ENCODE measurements at regions not wholly inside any gene's neighbourhood (a gene's known extent, or its start where the extent isn't known, plus 50 kb on each side); places are given as distances from the start of the nearest gene placed in this dataset.

- Histone ChIP-seq H3K27me3 (no peaks in the 10 kb centered on the region), H3K27ac (no peak overlapping the region), H3K4me1 (no peaks in the 10 kb centered on the region), H3K36me3 (no peaks in the 10 kb centered on the region), H3K9me3 (no peaks in the 10 kb centered on the region), H3K4me3 (no peak overlapping the region), H3K9ac (ENCODE audit: low read depth in 2 of 2, low read length in 2 of 2) (no peak overlapping the region)
- intact Hi-C loops (cut with DNase I), result no loop called here
- no peak for DNase-seq
- no peak for TF ChIP-seq CTCF (IDR thresholded peaks at IDR 0.05)
Measured at GRCh38 chr6:22748681-22749080, 179.3 kb downstream of the HDGFL1 start.

GRCh38 chr6:22749696-22750095 lies 180.3 kb downstream of the HDGFL1 start:
- DNase-seq, result no peak
- no peak for TF ChIP-seq CTCF (IDR thresholded peaks at IDR 0.05)
- Histone ChIP-seq H3K36me3 (no peaks in the 10 kb centered on the region), H3K27ac (no peak overlapping the region), H3K9me3 (no peaks in the 10 kb centered on the region), H3K4me3 (no peak overlapping the region), H3K4me1 (no peaks in the 10 kb centered on the region), H3K27me3 (no peaks in the 10 kb centered on the region), H3K9ac (ENCODE audit: low read depth in 2 of 2, low read length in 2 of 2) (no peak overlapping the region)
- intact Hi-C loops (cut with DNase I), result no loop called here

GRCh38 chr6:22751223-22751622 lies 181.9 kb downstream of the HDGFL1 start:
- H3K9me3 ChIP-seq, result no peaks in the 10 kb centered on the region
- no peak overlapping the region for H3K27ac ChIP-seq
- no peaks in the 10 kb centered on the region for H3K27me3 ChIP-seq
- H3K4me1 ChIP-seq, result no peaks in the 10 kb centered on the region
- no peaks in the 10 kb centered on the region for H3K36me3 ChIP-seq
- no peak for TF ChIP-seq CTCF (IDR thresholded peaks at IDR 0.05)
- intact Hi-C loops (cut with DNase I), result no loop called here
- no peak overlapping the region for H3K9ac ChIP-seq (ENCODE audit: low read depth in 2 of 2, low read length in 2 of 2)
- DNase-seq, result no peak
- H3K4me3 ChIP-seq, result no peak overlapping the region

GRCh38 chr6:22752522-22752921 lies 183.2 kb downstream of the HDGFL1 start:
- H3K27ac ChIP-seq, result no peak overlapping the region
- intact Hi-C loops (cut with DNase I), result no loop called here

GRCh38 chr6:22754061-22754460 lies 184.7 kb downstream of the HDGFL1 start:
- H3K9me3 ChIP-seq, result no peaks in the 10 kb centered on the region
- H3K27me3 ChIP-seq, result no peaks in the 10 kb centered on the region
- intact Hi-C loops (cut with DNase I), result no loop called here
- no peak for DNase-seq
- no peak overlapping the region for H3K4me3 ChIP-seq
- H3K36me3 ChIP-seq, result no peaks in the 10 kb centered on the region
- TF ChIP-seq CTCF (IDR thresholded peaks at IDR 0.05), result no peak
- no peak overlapping the region for H3K9ac ChIP-seq (ENCODE audit: low read depth in 2 of 2, low read length in 2 of 2)
- no peaks in the 10 kb centered on the region for H3K4me1 ChIP-seq
- H3K27ac ChIP-seq, result no peak overlapping the region

More at GRCh38 chr6:22752522-22752921, 183.2 kb downstream of the HDGFL1 start:
- no peak overlapping the region for H3K4me3 ChIP-seq
- no peak overlapping the region for H3K9ac ChIP-seq (ENCODE audit: low read depth in 2 of 2, low read length in 2 of 2)
- H3K4me1 ChIP-seq, result no peaks in the 10 kb centered on the region
- no peak for DNase-seq
- H3K36me3 ChIP-seq, result no peaks in the 10 kb centered on the region
- TF ChIP-seq CTCF (IDR thresholded peaks at IDR 0.05), result no peak
- H3K27me3 ChIP-seq, result no peaks in the 10 kb centered on the region
- H3K9me3 ChIP-seq, result no peaks in the 10 kb centered on the region

GRCh38 chr6:22755605-22756004 lies 186.2 kb downstream of the HDGFL1 start:
- no peaks in the 10 kb centered on the region for H3K27me3 ChIP-seq
- intact Hi-C loops (cut with DNase I), result no loop called here

More at GRCh38 chr6:22755605-22756004, 186.2 kb downstream of the HDGFL1 start:
- no peaks in the 10 kb centered on the region for H3K9me3 ChIP-seq
- no peak for DNase-seq
- TF ChIP-seq CTCF (IDR thresholded peaks at IDR 0.05), result no peak
- no peaks in the 10 kb centered on the region for H3K36me3 ChIP-seq
- H3K27ac ChIP-seq, result no peak overlapping the region
- no peak overlapping the region for H3K9ac ChIP-seq (ENCODE audit: low read depth in 2 of 2, low read length in 2 of 2)
- no peak overlapping the region for H3K4me3 ChIP-seq
- no peaks in the 10 kb centered on the region for H3K4me1 ChIP-seq
